ENCODE measurements at regions not wholly inside any gene's neighbourhood (a gene's known extent, or its start where the extent isn't known, plus 50 kb on each side); places are given as distances from the start of the nearest gene placed in this dataset.
"Not testable (repeated sequence)": the region's sequence is repeated elsewhere in the genome, so short reads cannot be mapped to it uniquely, and the experiment has no call there.

GRCh38 chr6:14763139-14763538 is 482.7 kb upstream of the JARID2 start:
- DNase-seq (ENCODE audit: low read depth) = no peak

DNA sequence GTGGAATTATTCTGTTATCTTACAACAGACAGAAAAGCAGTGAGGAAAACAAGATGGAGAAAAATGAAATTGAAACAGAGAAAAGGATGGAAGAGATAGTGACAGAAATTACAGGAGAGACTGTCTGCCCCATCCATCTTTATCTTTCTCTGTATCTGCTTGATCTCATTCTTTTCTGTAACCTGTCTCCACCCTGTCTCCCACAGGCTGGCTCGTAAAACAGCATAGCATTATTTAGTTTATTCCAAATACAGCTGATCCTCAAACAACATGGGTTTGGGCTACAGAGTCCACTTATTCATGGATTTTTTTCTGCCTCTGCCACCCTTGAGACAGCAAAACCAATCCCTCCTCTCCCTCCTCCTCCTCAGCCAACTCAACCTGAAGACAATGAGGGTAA is 482.3 kb upstream of the JARID2 start:
- DNase-seq (ENCODE audit: low read depth) = no peak

DNA sequence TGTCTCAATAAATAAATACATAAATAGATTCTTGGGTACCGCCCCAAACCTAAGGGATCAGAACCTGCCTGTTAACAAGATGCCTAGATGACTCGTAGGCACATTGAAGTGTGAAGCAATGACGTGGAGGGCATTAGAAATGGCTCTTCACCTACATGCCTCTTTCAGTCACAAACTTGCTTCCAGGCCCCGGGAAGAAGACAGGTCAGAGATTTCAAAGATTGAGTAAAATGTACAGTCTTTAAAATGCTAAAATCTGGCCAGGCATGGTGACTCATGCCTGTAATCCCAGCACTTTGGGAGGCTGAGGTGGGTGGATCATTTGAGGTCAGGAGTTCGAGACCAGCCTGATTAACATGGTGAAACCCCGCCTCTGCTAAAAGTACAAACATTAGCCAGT is 480.8 kb upstream of the JARID2 start:
- DNase-seq (ENCODE audit: low read depth) = no peak

DNA sequence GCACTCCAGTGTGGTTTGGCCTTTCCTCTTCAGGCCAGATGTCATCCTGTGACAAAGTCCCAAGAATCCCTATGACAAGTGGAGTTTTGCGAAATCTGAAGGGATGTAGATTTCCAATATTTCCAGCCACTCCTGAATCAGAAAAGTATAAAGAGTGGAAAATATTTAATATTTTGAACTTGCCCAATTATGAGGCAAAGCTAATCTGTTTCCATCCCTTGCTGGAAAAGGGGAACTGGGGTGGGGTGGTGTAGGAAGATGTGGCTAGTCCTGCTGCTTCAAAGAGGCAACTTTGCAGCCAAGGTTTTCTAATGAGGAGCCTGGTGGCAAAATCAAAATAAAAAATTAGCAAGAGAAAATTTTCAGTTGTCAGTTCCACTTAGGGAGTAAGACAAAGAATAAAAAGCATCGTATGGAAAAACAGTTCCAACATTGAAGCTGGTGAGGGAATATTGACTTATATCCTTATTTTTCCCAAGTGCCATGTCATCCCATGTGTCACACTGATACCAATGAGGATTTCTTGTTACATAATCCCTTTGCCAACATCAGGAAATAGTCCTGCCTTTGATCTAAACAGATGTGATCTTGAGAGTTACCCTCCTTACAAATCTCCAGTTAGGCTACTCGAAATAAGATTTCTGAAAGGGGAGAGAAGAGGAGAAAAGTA is 480.0 kb upstream of the JARID2 start:
- DNase-seq (ENCODE audit: low read depth) = no peak

GRCh38 chr6:14766391-14766994 is 479.4 kb upstream of the JARID2 start:
- no peak for DNase-seq (ENCODE audit: low read depth)

GRCh38 chr6:14767226-14767625 is 478.6 kb upstream of the JARID2 start:
- no peak for DNase-seq (ENCODE audit: low read depth)

- DNase-seq (ENCODE audit: low read depth) = no peak
Observed at GRCh38 chr6:14770040-14770439, 475.8 kb upstream of the JARID2 start.

GRCh38 chr6:14770572-14770971 is 475.3 kb upstream of the JARID2 start:
- no peak for DNase-seq (ENCODE audit: low read depth)

DNA sequence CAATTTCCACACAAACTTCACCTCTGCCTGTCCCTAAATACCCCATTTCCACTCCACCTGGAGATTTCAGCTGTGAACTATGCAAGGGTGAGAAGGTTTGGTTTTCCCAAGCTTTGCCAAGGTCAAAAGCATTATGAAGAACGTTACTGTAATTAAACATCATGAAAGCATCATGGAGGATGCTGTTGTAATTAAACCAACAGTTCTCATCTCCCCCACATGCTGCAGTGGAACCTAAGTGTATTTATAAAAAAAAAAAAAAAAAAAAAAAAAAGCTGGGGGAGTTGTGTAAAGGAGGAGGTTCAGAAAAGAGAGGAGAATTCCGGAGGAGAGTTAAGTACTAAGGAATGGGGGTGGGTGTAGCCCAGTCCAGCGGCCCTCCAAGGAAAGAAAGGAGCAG is 474.9 kb upstream of the JARID2 start:
- no peak for DNase-seq (ENCODE audit: low read depth)

- DNase-seq (ENCODE audit: low read depth) = no peak
Observed at GRCh38 chr6:14772188-14772587, 473.7 kb upstream of the JARID2 start.

GRCh38 chr6:14775528-14775927 is 470.3 kb upstream of the JARID2 start:
- DNase-seq (ENCODE audit: low read depth) = no peak

GRCh38 chr6:14776307-14776706 is 469.6 kb upstream of the JARID2 start:
- DNase-seq (ENCODE audit: low read depth) = no peak

GRCh38 chr6:14781772-14782525 is 463.9 kb upstream of the JARID2 start:
- no peak for DNase-seq (ENCODE audit: low read depth)

GRCh38 chr6:14782921-14783464 is 462.9 kb upstream of the JARID2 start:
- not testable (repeated sequence) for DNase-seq (ENCODE audit: low read depth)

GRCh38 chr6:14783594-14783993 is 462.3 kb upstream of the JARID2 start:
- DNase-seq (ENCODE audit: low read depth) = no peak

DNA sequence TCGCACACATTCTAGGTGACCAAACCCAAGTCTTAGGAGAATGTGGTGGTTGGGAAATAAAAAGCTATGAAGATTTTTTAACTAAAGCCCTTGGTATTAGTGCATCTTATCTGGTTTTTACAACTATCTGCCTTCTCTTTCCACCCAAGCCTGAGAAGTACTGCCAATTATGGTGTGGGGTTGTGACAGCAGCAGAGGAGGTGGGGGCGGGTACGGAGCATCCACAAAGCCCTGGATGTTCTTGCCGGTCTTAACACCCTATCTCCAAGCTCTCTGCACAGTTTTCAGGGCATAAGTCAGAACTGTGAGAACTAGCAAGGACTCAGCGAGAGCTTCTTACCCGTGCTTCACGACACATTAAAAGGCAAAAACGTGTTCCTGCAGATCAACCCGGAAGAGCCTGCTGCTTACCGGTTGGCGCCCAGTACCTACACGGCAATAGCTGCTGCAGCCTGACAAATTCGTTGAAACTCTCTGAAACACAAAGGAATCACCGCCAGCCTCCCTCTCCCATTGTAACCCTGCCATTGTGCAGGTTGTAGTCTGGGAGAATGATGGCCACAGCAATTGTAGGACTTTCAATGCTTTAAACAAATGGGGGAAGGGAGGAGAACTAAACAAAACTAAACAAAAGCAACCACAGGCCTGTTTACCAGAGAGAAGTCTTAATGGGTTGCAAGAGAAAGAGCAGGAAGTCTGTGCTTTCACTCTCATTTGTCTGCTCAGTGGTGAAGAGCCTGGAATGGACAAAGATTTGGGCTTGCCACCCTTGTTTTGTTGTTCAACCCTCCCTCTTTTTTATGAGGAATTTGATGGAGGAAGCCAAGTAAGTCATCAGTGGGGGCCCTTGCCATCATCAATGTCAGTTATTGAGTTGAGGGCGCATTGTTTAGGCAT is 461.0 kb upstream of the JARID2 start:
- no peak for DNase-seq (ENCODE audit: low read depth)

DNA sequence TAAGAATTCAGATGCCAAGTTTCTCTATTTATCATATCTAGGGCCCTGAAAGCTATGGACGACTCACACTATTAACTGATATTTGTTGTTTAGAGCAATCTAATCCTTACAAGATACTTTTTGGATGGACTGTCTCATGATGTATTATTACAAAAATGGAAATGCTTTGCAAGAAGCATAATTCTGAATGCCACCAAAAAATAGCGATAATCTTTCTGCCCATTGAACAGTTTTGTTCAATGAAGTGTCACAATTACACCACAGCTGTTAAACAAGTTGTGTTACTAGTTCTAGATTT is 460.4 kb upstream of the JARID2 start:
- DNase-seq (ENCODE audit: low read depth) = no peak

GRCh38 chr6:14786008-14786407 is 459.9 kb upstream of the JARID2 start:
- DNase-seq (ENCODE audit: low read depth) = no peak

DNA sequence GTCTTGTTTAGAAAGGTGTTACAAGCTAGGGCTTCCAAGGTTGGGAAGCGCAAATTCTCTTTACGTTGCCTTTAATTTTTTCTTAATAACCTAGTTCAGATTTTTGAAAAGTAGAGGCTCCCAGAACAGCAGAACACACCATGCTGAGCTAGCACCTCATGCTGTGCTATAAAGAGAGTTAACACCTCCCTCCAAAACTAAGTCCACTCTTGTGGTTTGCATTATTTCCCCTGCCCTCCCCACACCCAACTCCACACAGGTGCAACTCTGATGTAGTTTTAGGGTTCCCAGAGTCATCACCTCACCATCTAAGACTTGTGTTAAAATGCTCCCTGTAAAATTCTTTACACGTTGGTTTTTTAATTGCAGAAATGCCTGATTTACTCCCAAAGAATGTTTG is 459.4 kb upstream of the JARID2 start:
- no peak for DNase-seq (ENCODE audit: low read depth)

GRCh38 chr6:14787250-14787649 is 458.6 kb upstream of the JARID2 start:
- DNase-seq (ENCODE audit: low read depth) = no peak

- no peak for DNase-seq (ENCODE audit: low read depth)
Observed at GRCh38 chr6:14787677-14788076, 458.2 kb upstream of the JARID2 start.

DNA sequence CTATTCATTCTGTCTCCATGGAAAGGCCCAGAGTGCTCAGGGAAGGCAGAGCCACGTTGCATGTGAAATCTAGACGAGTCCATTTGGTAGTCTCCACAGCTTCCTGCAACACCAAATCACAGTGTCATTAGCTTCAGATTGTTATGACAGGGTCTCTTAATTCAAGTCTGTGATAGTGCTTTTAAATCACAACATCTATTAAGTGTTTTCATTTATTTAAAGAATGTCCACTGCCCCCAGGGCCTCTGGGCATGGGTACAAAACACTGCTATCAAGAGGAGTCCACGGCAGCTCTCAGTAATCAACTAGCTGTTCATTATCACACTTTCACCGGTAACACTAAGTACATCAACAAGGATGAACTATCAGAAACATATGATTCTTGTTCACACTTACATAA is 455.9 kb upstream of the JARID2 start:
- DNase-seq (ENCODE audit: low read depth) = no peak
